ENCODE measurements at regions not wholly inside any gene's neighbourhood (a gene's known extent, or its start where the extent isn't known, plus 50 kb on each side); places are given as distances from the start of the nearest gene placed in this dataset.

DNA sequence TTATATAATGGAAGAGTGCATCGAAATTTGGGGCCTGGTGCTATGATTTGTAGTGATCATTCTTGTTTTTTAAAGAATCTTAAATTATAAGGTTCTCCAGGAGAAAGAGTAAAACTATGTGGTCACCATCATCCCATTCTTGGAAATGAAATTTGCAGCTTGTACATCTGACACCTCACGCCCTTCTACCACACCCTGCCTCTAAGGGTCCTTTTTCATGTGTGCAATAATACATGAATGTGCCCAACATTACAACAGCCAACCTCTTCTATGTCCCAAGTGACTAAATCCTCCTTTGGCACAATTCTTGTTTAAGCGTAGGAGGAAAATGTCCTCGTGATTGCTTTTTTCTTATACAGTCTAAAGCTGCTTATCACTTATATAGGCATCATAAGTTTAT is 636.5 kb upstream of the NOVA1 start:
- WGBS (ENCODE audit: insufficient coverage), result no CpG with 5 or more reads among the region's 4 CpGs
- H3K27me3 Mint-ChIP-seq, result no peaks in the 10 kb centered on the region
- no peak overlapping the region for H3K4me3 ChIP-seq (ENCODE audit: control extremely low read depth in 1 of 5, extremely low read depth in 1 of 5, insufficient read depth in 1 of 5, low read depth in 2 of 5, low read length in 4 of 5)

DNA sequence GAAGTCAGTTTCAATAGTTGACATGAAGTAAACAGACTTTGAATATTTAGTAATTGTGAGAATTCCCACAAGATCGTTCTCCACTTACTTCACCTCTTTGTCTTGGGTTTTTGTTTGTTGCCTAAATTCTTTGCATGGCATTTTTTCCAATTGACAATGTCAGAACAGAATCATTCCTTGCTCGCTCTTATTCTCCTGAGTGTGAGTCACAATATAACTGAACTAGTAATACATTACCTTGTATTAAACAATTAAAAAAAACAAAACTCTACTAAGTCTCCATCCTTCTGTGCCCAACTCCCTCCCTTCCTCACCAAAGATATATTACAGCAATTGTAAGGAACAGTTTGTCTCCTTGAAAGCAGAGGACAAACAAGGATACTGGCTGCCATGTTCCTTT is 638.8 kb upstream of the NOVA1 start:
- WGBS (ENCODE audit: insufficient coverage), result no CpG with 5 or more reads among the region's 2 CpGs
- H3K9me3 Mint-ChIP-seq (ENCODE audit: insufficient read depth), result no peaks in the 10 kb centered on the region
- no peaks in the 10 kb centered on the region for H3K36me3 ChIP-seq (replicated peaks in 1 of 2; ENCODE audit: control extremely low read depth in 1 of 2, control insufficient read depth in 1 of 2, extremely low read depth in 1 of 2, insufficient read depth in 2 of 2, low read length in 1 of 2)
- H3K4me3 Mint-ChIP-seq, result no peak overlapping the region
- no peaks in the 10 kb centered on the region for H3K79me2 ChIP-seq (ENCODE audit: control insufficient read depth, insufficient read depth, low read length)
- no peaks in the 10 kb centered on the region for H3K27me3 Mint-ChIP-seq
- intact Hi-C loops (cut with micrococcal nuclease), result no loop called here
- no peak for TF ChIP-seq EZH2 (IDR thresholded peaks at IDR 0.05; ENCODE audit: borderline replicate concordance, insufficient read depth, low read depth, low read length, poor library complexity, severe bottlenecking)
- TF ChIP-seq, protein P1, sequence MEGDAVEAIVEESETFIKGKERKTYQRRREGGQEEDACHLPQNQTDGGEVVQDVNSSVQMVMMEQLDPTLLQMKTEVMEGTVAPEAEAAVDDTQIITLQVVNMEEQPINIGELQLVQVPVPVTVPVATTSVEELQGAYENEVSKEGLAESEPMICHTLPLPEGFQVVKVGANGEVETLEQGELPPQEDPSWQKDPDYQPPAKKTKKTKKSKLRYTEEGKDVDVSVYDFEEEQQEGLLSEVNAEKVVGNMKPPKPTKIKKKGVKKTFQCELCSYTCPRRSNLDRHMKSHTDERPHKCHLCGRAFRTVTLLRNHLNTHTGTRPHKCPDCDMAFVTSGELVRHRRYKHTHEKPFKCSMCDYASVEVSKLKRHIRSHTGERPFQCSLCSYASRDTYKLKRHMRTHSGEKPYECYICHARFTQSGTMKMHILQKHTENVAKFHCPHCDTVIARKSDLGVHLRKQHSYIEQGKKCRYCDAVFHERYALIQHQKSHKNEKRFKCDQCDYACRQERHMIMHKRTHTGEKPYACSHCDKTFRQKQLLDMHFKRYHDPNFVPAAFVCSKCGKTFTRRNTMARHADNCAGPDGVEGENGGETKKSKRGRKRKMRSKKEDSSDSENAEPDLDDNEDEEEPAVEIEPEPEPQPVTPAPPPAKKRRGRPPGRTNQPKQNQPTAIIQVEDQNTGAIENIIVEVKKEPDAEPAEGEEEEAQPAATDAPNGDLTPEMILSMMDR (IDR thresholded peaks at IDR 0.05), result no peak
- no peak for ATAC-seq (ENCODE audit: low read depth)
- no peak for DNase-seq
- no peaks in the 10 kb centered on the region for H3K4me1 Mint-ChIP-seq
- no peak overlapping the region for H3K4me2 ChIP-seq (replicated peaks; ENCODE audit: low read depth, low read length, poor library complexity, severe bottlenecking)
- no peak overlapping the region for H3K27ac Mint-ChIP-seq
- no peaks in the 10 kb centered on the region for H3K4me1 ChIP-seq (ENCODE audit: control insufficient read depth in 2 of 2, insufficient read depth in 2 of 2, low read length in 2 of 2)
- no peaks in the 10 kb centered on the region for H3K27me3 ChIP-seq (replicated peaks in 1 of 4; ENCODE audit: control extremely low read depth in 1 of 4, control insufficient read depth in 3 of 4, insufficient read depth in 4 of 4, low read length in 3 of 4)
- no peak overlapping the region for H3K27ac ChIP-seq (ENCODE audit: low read length in 2 of 2)
- no peak overlapping the region for H2AFZ ChIP-seq (ENCODE audit: insufficient read depth, low read depth, low read length, poor library complexity, severe bottlenecking)
- no peaks in the 10 kb centered on the region for H4K20me1 ChIP-seq (ENCODE audit: control insufficient read depth, insufficient read depth, low read length, poor library complexity, severe bottlenecking)
- POLR2A ChIA-PET, result no interaction called here
- CTCF ChIA-PET, result no interaction called here
- H3K9me3 ChIP-seq (ENCODE audit: control extremely low read depth in 1 of 3, control insufficient read depth in 2 of 3, insufficient read depth in 1 of 3, low read length in 2 of 3), result no peaks in the 10 kb centered on the region
- H3K4me3 ChIP-seq (ENCODE audit: control extremely low read depth in 1 of 5, extremely low read depth in 1 of 5, insufficient read depth in 1 of 5, low read depth in 2 of 5, low read length in 4 of 5), result no peak overlapping the region
- H3K9ac ChIP-seq (ENCODE audit: low read length), result no peak overlapping the region

More for the DNA sequence above, 636.5 kb upstream of the NOVA1 start:
- Histone ChIP-seq H3K27ac (ENCODE audit: low read length in 2 of 2) (no peak overlapping the region), H3K36me3 (replicated peaks in 1 of 2; ENCODE audit: control extremely low read depth in 1 of 2, control insufficient read depth in 1 of 2, extremely low read depth in 1 of 2, insufficient read depth in 2 of 2, low read length in 1 of 2) (no peaks in the 10 kb centered on the region), H2AFZ (ENCODE audit: insufficient read depth, low read depth, low read length, poor library complexity, severe bottlenecking) (no peak overlapping the region), H3K27me3 (replicated peaks in 1 of 4; ENCODE audit: control extremely low read depth in 1 of 4, control insufficient read depth in 3 of 4, insufficient read depth in 4 of 4, low read length in 3 of 4) (no peaks in the 10 kb centered on the region), H3K9ac (ENCODE audit: low read length) (no peak overlapping the region), H3K79me2 (ENCODE audit: control insufficient read depth, insufficient read depth, low read length) (no peaks in the 10 kb centered on the region), H3K4me2 (replicated peaks; ENCODE audit: low read depth, low read length, poor library complexity, severe bottlenecking) (no peak overlapping the region), H3K4me1 (ENCODE audit: control insufficient read depth in 2 of 2, insufficient read depth in 2 of 2, low read length in 2 of 2) (no peaks in the 10 kb centered on the region), H4K20me1 (ENCODE audit: control insufficient read depth, insufficient read depth, low read length, poor library complexity, severe bottlenecking) (no peaks in the 10 kb centered on the region), H3K9me3 (ENCODE audit: control extremely low read depth in 1 of 3, control insufficient read depth in 2 of 3, insufficient read depth in 1 of 3, low read length in 2 of 3) (no peaks in the 10 kb centered on the region)
- TF ChIP-seq, protein P1 (IDR thresholded peaks at IDR 0.05), result no peak
- TF ChIP-seq EZH2 (IDR thresholded peaks at IDR 0.05; ENCODE audit: borderline replicate concordance, insufficient read depth, low read depth, low read length, poor library complexity, severe bottlenecking), result no peak
- H3K9me3 Mint-ChIP-seq (ENCODE audit: insufficient read depth), result no peaks in the 10 kb centered on the region
- ATAC-seq (ENCODE audit: low read depth) (no peak), DNase-seq (no peak)
- intact Hi-C loops (cut with micrococcal nuclease), result no loop called here
- H3K27ac Mint-ChIP-seq, result no peak overlapping the region
- POLR2A ChIA-PET, result no interaction called here
- H3K4me1 Mint-ChIP-seq, result no peaks in the 10 kb centered on the region
- H3K4me3 Mint-ChIP-seq, result no peak overlapping the region
- CTCF ChIA-PET, result no interaction called here
